GM13976 (cell line): ENCODE measurements at regions not wholly inside any gene's neighbourhood (a gene's known extent, or its start where the extent isn't known, plus 50 kb on each side); places are given as distances from the start of the nearest gene placed in this dataset.
A peak's percentile ranks its signal among the peaks of the same experiment; 100 is the strongest.
"Not testable (repeated sequence)": the region's sequence is repeated elsewhere in the genome, so short reads cannot be mapped to it uniquely, and the experiment has no call there.

Experiments
- DNase-seq: peaks from one replicate; pipeline ENCODE4 v3.0.0; 2012; ENCODE audit warnings: low spot score
- in situ Hi-C: fragments of 300-500 bp; cut with MboI; formaldehyde crosslinking; loops from one replicate; pipeline ENCODE4 v1.12.0; 2022; ENCODE audit warnings: low sequenced_read_pairs, mixed read lengths, inconsistent platforms; ENCODE audit not compliant: unreplicated experiment
- TF ChIP-seq, protein P1 (sequence below): IDR thresholded peaks from 2 replicates; pipeline ENCODE4 v1.5.1; 2012; ENCODE audit warnings: borderline replicate concordance, mild to moderate bottlenecking; ENCODE audit not compliant: insufficient read depth; ENCODE audit errors: extremely low read depth, missing control alignments, control extremely low read depth

- in situ Hi-C loops, result loop anchor here (25.0 kb wide), 1 partner anchor 246 kb away; no protein-coding TSS in a partner anchor
- TF ChIP-seq, protein P1, sequence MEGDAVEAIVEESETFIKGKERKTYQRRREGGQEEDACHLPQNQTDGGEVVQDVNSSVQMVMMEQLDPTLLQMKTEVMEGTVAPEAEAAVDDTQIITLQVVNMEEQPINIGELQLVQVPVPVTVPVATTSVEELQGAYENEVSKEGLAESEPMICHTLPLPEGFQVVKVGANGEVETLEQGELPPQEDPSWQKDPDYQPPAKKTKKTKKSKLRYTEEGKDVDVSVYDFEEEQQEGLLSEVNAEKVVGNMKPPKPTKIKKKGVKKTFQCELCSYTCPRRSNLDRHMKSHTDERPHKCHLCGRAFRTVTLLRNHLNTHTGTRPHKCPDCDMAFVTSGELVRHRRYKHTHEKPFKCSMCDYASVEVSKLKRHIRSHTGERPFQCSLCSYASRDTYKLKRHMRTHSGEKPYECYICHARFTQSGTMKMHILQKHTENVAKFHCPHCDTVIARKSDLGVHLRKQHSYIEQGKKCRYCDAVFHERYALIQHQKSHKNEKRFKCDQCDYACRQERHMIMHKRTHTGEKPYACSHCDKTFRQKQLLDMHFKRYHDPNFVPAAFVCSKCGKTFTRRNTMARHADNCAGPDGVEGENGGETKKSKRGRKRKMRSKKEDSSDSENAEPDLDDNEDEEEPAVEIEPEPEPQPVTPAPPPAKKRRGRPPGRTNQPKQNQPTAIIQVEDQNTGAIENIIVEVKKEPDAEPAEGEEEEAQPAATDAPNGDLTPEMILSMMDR, result no peak
Observed at GRCh38 chr2:131658769-131659131, 131.1 kb downstream of the CCDC74A start.

DNA sequence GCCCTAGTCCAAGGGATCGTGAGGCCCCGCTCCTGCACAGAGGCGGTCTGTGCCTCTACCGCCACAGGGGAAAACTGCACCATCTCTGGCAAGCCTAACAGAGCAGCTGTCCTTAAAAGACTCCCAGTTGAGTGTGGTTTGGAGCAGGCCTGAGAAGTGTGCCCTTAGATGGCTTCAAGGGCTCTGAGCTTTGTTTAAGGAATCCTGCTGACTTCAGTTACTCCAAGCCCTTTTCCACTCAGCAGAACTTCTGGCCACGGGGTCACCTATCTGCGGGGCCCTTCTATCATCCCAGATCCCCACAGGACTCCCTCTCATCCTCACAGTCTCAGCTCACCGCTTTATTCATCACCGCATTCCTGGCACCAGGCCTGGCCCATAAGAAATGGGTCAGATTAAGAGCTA is 131.5 kb downstream of the CCDC74A start:
- DNase-seq, result no peak
- in situ Hi-C loops, result loop anchor here (25.0 kb wide), 1 partner anchor 247 kb away; no protein-coding TSS in a partner anchor
- TF ChIP-seq, protein P1, result no peak

More at GRCh38 chr2:131658769-131659131, 131.1 kb downstream of the CCDC74A start:
- DNase-seq, result no peak

GRCh38 chr2:131661101-131661782 is 133.6 kb downstream of the CCDC74A start:
- in situ Hi-C loops, result loop anchor here (25.0 kb wide), 1 partner anchor 249 kb away; no protein-coding TSS in a partner anchor

DNA sequence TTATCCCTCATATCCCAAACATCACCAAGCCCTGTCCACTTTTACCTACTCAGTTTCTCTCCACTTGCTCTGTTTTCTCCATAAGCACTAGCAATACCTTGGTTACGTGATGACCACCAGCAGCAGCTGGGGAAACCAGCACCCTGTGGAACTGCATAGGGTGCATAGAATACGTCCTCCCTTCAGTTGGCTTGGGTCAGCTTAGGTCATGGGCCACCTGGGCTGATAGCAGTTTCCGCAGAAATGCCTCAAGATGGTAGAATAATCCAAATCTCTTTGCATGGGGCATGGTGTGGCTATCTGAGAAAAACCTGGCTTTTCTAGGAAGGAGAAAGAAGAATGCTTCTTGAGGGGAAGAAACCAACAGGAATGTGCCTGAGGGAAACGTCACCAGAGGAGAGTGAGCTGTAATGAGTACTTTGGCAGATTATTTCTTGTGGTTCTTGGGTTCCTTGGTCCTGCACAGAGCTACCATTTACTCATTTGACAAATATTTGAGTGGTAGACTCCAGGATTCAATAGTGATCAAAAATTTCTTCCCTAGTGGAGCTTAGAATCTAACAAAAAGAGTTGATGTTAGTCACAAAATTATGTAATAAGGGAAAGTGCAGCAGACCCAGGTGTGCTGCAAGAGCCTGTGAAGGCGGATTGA is 134.3 kb downstream of the CCDC74A start:
- in situ Hi-C loops, result loop anchor here (25.0 kb wide), 1 partner anchor 250 kb away; no protein-coding TSS in a partner anchor

More at GRCh38 chr2:131661101-131661782, 133.6 kb downstream of the CCDC74A start:
- not testable (repeated sequence) for DNase-seq

GRCh38 chr2:131663501-131663900 is 135.8 kb downstream of the CCDC74A start:
- in situ Hi-C loops, result loop anchor here (25.0 kb wide), 1 partner anchor 251 kb away; no protein-coding TSS in a partner anchor
- DNase-seq, result not testable (repeated sequence)

More for the DNA sequence above, 134.3 kb downstream of the CCDC74A start:
- not testable (repeated sequence) for DNase-seq

DNA sequence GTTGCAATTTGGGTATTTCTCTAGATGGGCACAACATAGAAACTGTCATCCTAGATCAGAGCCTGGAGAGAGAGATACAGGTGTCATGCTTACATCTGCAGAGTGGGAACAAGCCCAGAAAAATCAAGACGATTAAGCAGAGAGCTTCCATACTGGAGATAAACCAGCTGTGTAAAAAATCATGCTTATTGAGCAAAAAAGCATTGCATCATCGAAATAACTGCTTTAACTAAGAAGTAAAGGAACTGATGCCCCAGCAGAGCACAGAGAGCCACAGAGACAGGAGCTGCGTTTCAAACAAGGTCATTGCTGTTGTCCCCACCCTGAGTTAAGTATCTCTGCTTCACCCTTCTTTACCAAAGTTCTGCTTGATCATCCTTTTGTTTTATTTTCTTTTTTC is 138.0 kb downstream of the CCDC74A start:
- not testable (repeated sequence) for DNase-seq
- in situ Hi-C loops, result loop anchor here (25.0 kb wide), 1 partner anchor 253 kb away; no protein-coding TSS in a partner anchor

GRCh38 chr2:131668794-131669540 is 141.3 kb downstream of the CCDC74A start:
- in situ Hi-C loops, result loop anchor here (25.0 kb wide), 1 partner anchor 257 kb away; no protein-coding TSS in a partner anchor
- DNase-seq, result not testable (repeated sequence)

DNA sequence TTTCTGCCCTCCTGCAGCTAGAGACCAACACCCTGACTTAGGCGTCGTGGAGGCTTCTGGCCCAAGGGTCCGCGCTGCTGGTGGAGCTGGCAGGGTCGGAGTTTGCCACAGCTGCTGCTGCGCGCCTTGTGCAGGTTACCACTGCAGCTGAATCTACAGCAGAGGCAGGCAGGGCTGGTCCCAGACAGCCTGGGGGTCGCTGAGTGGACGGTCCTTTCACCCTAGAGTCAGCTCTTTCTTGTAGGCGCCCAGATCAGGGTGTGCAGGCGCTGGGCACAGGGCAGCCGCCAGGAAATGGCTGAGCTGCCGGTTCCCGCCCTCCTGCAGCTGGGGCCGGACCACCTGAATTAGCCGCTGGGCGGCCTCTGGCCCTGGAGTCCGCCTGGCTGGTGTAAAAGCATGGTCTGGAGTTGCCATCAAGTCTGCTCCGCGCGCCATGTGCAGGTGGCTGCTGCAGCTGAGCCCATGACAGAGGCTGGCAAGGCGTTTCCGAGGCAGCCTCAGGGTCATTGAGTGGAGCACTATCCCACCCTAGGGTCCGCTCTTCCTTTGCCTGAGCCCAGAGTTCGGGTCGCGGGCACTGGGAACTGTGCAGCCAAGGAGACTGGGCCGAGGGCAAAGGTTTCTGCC is 144.3 kb downstream of the CCDC74A start:
- in situ Hi-C loops, result loop anchor here (25.0 kb wide), 1 partner anchor 260 kb away; no protein-coding TSS in a partner anchor

DNA sequence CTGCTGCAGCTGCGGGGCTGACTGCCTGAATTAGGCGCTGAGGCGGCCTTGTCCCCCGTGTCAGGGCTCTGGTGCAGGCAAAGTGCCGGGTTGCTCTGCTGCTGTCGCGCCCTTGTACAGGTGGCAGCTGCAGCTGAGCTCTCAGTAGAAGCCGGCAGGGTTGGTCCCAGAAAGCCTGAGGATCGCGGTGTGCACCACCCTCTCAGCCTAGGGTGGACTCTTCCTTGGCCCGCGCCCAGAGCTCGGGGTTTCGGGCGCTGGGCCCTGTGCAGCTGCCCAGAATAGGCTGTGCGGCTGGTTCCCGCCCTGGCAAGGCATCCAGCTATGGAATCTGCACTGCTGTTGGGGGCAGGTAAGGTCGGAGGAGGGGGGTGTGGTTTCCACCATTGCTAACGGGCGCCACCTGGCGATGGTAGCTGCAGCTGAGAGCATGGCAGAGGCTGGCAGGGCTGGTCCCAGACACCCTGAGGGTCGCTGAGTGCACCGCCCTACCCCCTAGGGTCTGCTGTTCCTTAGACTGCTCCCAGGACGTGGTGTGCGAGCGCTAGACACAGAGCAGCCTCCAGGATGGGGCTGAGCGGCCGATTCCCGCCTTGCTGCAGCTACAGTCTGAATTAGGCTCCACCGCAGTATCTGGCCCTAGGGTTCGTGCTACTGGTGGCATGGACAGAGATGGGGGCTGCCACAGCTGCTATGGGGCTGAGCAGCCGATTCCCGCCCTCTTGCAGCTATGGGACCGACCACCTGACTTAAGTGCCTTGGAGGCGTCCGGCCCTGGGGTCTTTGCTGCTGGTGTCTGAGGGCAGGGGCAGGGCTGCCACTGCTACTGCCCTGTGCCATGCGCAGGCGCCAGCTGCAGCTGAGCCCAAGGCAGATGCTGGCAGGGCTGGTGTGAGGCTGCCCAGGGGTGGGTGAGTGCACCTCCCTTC is 145.0 kb downstream of the CCDC74A start:
- TF ChIP-seq, protein P1, result peak; percentile 44
- peak; percentile 63 for DNase-seq
- in situ Hi-C loops, result loop anchor here (25.0 kb wide), 1 partner anchor 260 kb away; no protein-coding TSS in a partner anchor

More for the DNA sequence above, 144.3 kb downstream of the CCDC74A start:
- not testable (repeated sequence) for DNase-seq
